HEK293 (cell line): ENCODE measurements at regions not wholly inside any gene's neighbourhood (a gene's known extent, or its start where the extent isn't known, plus 50 kb on each side); places are given as distances from the start of the nearest gene placed in this dataset.
"Not testable (repeated sequence)": the region's sequence is repeated elsewhere in the genome, so short reads cannot be mapped to it uniquely, and the experiment has no call there.

ENCODE experiments used
- CTCF ChIA-PET: fragments of 350-600 bp; formaldehyde crosslinking; extraction: SDS; loops from one replicate; lab custom pipeline; 2021; ENCODE audit warnings: antibody characterized with exemption; lab: Yijun Ruan, JAX
- POLR2A ChIA-PET: fragments of 300-600 bp; formaldehyde crosslinking; extraction: SDS; loops from one replicate; lab custom pipeline; 2020; ENCODE audit warnings: antibody characterized with exemption, inconsistent platforms; lab: Yijun Ruan, JAX
- H3K27ac ChIP-seq: fragments of 200-500 bp; sonication (Bioruptor generic); 2 replicates; pipeline ENCODE4 v1.5.1; 2014; ENCODE audit warnings: low read depth, low read length, control low read depth, inconsistent platforms; ENCODE audit errors: extremely low read depth
- H3K36me3 ChIP-seq, 2 experiments: fragments of 200-500 bp in 1 of 2; sonication (Bioruptor generic) in 1 of 2; 1 replicate in 1 of 2; 2 replicates in 1 of 2; pipeline ENCODE4 v1.5.1; 2014 to 2017; ENCODE audit warnings: inconsistent platforms in 2 of 2, low read length in 2 of 2; ENCODE audit not compliant: control insufficient read depth in 2 of 2, insufficient read depth in 1 of 2
- H3K4me1 ChIP-seq: fragments of 200-500 bp; sonication (Bioruptor generic); 2 replicates; pipeline ENCODE4 v1.5.1; 2014; ENCODE audit warnings: mild to moderate bottlenecking, low read length, inconsistent platforms; ENCODE audit not compliant: control insufficient read depth, insufficient read depth
- H3K4me3 ChIP-seq: 2 replicates; pipeline ENCODE4 v1.5.1; 2011; ENCODE audit warnings: low read depth, mild to moderate bottlenecking, control low read depth, low read length, moderate library complexity
- H3K9me3 ChIP-seq: fragments of 200-500 bp; sonication (Bioruptor generic); 2 replicates; pipeline ENCODE4 v1.5.1; 2014; ENCODE audit warnings: low read depth, low read length, inconsistent platforms; ENCODE audit not compliant: control insufficient read depth, insufficient read depth
- HOXD13 ChIP-seq: sonication (generic); formaldehyde crosslinking; IDR thresholded peaks from 2 replicates; pipeline ENCODE4 v1.8.0; 2022; ENCODE audit warnings: missing genetic modification reagents, borderline replicate concordance
- KLF1 ChIP-seq: fragments of 450-650 bp; formaldehyde crosslinking; IDR thresholded peaks from 2 replicates; pipeline ENCODE4 v1.5.1; 2016; ENCODE audit warnings: missing biosample characterization, missing genetic modification characterization
- MEIS1 ChIP-seq: sonication (generic); formaldehyde crosslinking; IDR thresholded peaks from 2 replicates; pipeline ENCODE4 v1.8.1; 2022; ENCODE audit warnings: missing genetic modification reagents, mild to moderate bottlenecking, borderline replicate concordance
- TCF7L2 ChIP-seq: IDR thresholded peaks from 2 replicates; pipeline ENCODE4 v1.6.1; 2011; ENCODE audit warnings: low read depth, mild to moderate bottlenecking, inconsistent platforms, low read length, moderate library complexity, borderline replicate concordance
- ZBTB17 ChIP-seq: fragments of 450-650 bp; formaldehyde crosslinking; IDR thresholded peaks from 2 replicates; pipeline ENCODE4 v1.5.1; 2016; ENCODE audit warnings: missing biosample characterization, missing genetic modification characterization
- ZNF10 ChIP-seq: fragments of 450-650 bp; formaldehyde crosslinking; IDR thresholded peaks from 2 replicates; pipeline ENCODE4 v1.5.1; 2017; ENCODE audit warnings: missing biosample characterization, missing genetic modification characterization
- ZNF132 ChIP-seq: fragments of 450-650 bp; formaldehyde crosslinking; IDR thresholded peaks from 2 replicates; pipeline ENCODE4 v1.5.1; 2017; ENCODE audit warnings: missing biosample characterization, missing genetic modification characterization, borderline replicate concordance
- ZNF146 ChIP-seq: fragments of 450-650 bp; formaldehyde crosslinking; IDR thresholded peaks from 2 replicates; pipeline ENCODE4 v1.5.1; 2016; ENCODE audit warnings: missing biosample characterization, missing genetic modification characterization
- ZNF169 ChIP-seq: fragments of 450-650 bp; formaldehyde crosslinking; IDR thresholded peaks from 2 replicates; pipeline ENCODE4 v1.5.1; 2016; ENCODE audit warnings: missing biosample characterization, missing genetic modification characterization
- ZNF211 ChIP-seq: fragments of 450-650 bp; formaldehyde crosslinking; IDR thresholded peaks from 2 replicates; pipeline ENCODE4 v1.5.1; 2016; ENCODE audit warnings: low read depth, missing biosample characterization, missing genetic modification characterization
- ZNF26 ChIP-seq: fragments of 450-650 bp; formaldehyde crosslinking; IDR thresholded peaks from 2 replicates; pipeline ENCODE4 v1.5.1; 2016; ENCODE audit warnings: missing biosample characterization, missing genetic modification characterization
- ZNF280D ChIP-seq: fragments of 450-650 bp; formaldehyde crosslinking; IDR thresholded peaks from 2 replicates; pipeline ENCODE4 v1.5.1; 2016; ENCODE audit warnings: missing biosample characterization, missing genetic modification characterization
- ZNF341 ChIP-seq: fragments of 450-650 bp; formaldehyde crosslinking; IDR thresholded peaks from 2 replicates; pipeline ENCODE4; 2016; ENCODE audit warnings: low read depth, missing biosample characterization, missing genetic modification characterization
- ZNF48 ChIP-seq: fragments of 450-650 bp; formaldehyde crosslinking; IDR thresholded peaks from 2 replicates; pipeline ENCODE4 v1.5.1; 2016; ENCODE audit warnings: missing biosample characterization, missing genetic modification characterization
- ZNF561 ChIP-seq: fragments of 450-650 bp; IDR thresholded peaks from 2 replicates; pipeline ENCODE4 v1.5.1; 2018; ENCODE audit warnings: missing biosample characterization, missing genetic modification characterization, borderline replicate concordance
- ZNF600 ChIP-seq: fragments of 450-650 bp; formaldehyde crosslinking; IDR thresholded peaks from 2 replicates; pipeline ENCODE4 v1.5.1; 2016; ENCODE audit warnings: missing biosample characterization, missing genetic modification characterization
- ZNF664 ChIP-seq: fragments of 450-650 bp; formaldehyde crosslinking; IDR thresholded peaks from 2 replicates; pipeline ENCODE4 v1.5.1; 2016; ENCODE audit warnings: missing biosample characterization, missing genetic modification characterization
- ZNF777 ChIP-seq: fragments of 450-650 bp; formaldehyde crosslinking; IDR thresholded peaks from 2 replicates; pipeline ENCODE4 v1.5.1; 2017; ENCODE audit warnings: missing biosample characterization, missing genetic modification characterization, borderline replicate concordance
- ZSCAN16 ChIP-seq: fragments of 450-650 bp; formaldehyde crosslinking; IDR thresholded peaks from 2 replicates; pipeline ENCODE4 v1.5.1; 2016; ENCODE audit warnings: missing biosample characterization, missing genetic modification characterization
- TF ChIP-seq, protein P1 (sequence below): fragments of 450-650 bp; formaldehyde crosslinking; IDR thresholded peaks from 2 replicates; pipeline ENCODE4 v1.5.1; 2016; ENCODE audit warnings: missing biosample characterization, missing genetic modification characterization, low read depth
- TF ChIP-seq, protein P2 (sequence below): fragments of 450-650 bp; formaldehyde crosslinking; IDR thresholded peaks from 2 replicates; pipeline ENCODE4 v1.5.1; 2017; ENCODE audit warnings: missing biosample characterization, missing genetic modification characterization

GRCh38 chr6:8934318-8934717 is 499.0 kb upstream of the SLC35B3 start:
- Histone ChIP-seq H3K4me1 (peaks cover 5% of the 10 kb centered on the region), H3K4me3 (no peak overlapping the region), H3K27ac (no peak overlapping the region), H3K36me3 (no peaks in the 10 kb centered on the region), H3K9me3 (no peaks in the 10 kb centered on the region)
- ChIA-PET CTCF (interaction anchor here (0.5 kb wide), 1 partner anchor 226 kb away, joined by 3 read pairs; no protein-coding TSS in a partner anchor), POLR2A (no interaction called here)
- peak; percentile 71 for TF ChIP-seq ZNF341 (tag by site-specific recombination)
- TF ChIP-seq ZNF664 (tag by site-specific recombination): no peak

DNA sequence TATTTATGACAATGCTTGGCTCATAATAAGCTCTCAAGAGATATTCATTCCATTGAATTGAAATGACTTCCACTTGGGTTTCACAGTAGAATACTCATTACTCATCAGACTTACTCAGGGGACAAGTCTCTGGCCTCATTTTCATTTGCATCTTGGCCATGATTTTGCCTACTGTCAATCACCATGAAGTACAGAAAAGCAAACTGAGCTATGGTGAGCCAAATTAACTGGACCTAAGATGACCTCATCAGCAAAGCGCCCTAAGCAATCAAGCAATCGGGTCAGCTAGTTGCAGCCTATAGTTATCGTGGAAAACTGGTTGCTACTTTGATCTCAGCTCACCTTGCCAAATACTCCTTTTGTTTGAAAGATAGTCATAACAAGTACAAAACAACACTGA is 494.7 kb upstream of the SLC35B3 start:
- CTCF ChIA-PET: interaction anchor here (0.7 to 1.3 kb wide), 3 partner anchors 15 to 798 kb away, joined by 3 to 4 read pairs (median 4); no protein-coding TSS in a partner anchor
- H3K27ac ChIP-seq: no peak overlapping the region
- H3K4me3 ChIP-seq: no peak overlapping the region
- H3K36me3 ChIP-seq: no peaks in the 10 kb centered on the region
- no peaks in the 10 kb centered on the region for H3K9me3 ChIP-seq
- H3K4me1 ChIP-seq: no peaks in the 10 kb centered on the region
- POLR2A ChIA-PET: interaction anchor here (0.5 kb wide), 1 partner anchor 860 kb away, joined by 4 read pairs; no protein-coding TSS in a partner anchor
- no peak for TF ChIP-seq MEIS1 (CRISPR knock-in tag)
- TF ChIP-seq, protein P1, sequence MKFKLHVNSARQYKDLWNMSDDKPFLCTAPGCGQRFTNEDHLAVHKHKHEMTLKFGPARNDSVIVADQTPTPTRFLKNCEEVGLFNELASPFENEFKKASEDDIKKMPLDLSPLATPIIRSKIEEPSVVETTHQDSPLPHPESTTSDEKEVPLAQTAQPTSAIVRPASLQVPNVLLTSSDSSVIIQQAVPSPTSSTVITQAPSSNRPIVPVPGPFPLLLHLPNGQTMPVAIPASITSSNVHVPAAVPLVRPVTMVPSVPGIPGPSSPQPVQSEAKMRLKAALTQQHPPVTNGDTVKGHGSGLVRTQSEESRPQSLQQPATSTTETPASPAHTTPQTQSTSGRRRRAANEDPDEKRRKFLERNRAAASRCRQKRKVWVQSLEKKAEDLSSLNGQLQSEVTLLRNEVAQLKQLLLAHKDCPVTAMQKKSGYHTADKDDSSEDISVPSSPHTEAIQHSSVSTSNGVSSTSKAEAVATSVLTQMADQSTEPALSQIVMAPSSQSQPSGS (tag by site-specific recombination): 0 out of 2 replicates have a peak, but pooled peaks have one; percentile 20
- TF ChIP-seq ZNF600 (tag by site-specific recombination): no peak

- H3K4me1 ChIP-seq, H3K27ac ChIP-seq, H3K4me3 ChIP-seq, H3K9me3 ChIP-seq, POLR2A ChIA-PET, CTCF ChIA-PET, H3K36me3 ChIP-seq: not testable (repeated sequence)
- TF ChIP-seq ZNF280D (tag by site-specific recombination) (peak; percentile 72; the same call in 1 of the 2 replicates), ZNF146 (tag by site-specific recombination) (peak; percentile 85)
These were observed 484.9 kb upstream of the SLC35B3 start for GRCh38 chr6:8920244-8920643.

GRCh38 chr6:8918196-8918595 is 482.9 kb upstream of the SLC35B3 start:
- CTCF ChIA-PET: interaction anchor here (0.6 kb wide), 1 partner anchor 227 kb away, joined by 3 read pairs; no protein-coding TSS in a partner anchor
- TF ChIP-seq ZBTB17 (tag by site-specific recombination): no peak
- no peak for TF ChIP-seq ZNF132 (tag by site-specific recombination)
- TF ChIP-seq ZNF10 (tag by site-specific recombination): no peak
- no peak for TF ChIP-seq ZSCAN16 (tag by site-specific recombination)
- no peak for TF ChIP-seq KLF1
- TF ChIP-seq ZNF48: no peak
- no peak for TF ChIP-seq HOXD13 (CRISPR knock-in tag)
- TF ChIP-seq, protein P2, sequence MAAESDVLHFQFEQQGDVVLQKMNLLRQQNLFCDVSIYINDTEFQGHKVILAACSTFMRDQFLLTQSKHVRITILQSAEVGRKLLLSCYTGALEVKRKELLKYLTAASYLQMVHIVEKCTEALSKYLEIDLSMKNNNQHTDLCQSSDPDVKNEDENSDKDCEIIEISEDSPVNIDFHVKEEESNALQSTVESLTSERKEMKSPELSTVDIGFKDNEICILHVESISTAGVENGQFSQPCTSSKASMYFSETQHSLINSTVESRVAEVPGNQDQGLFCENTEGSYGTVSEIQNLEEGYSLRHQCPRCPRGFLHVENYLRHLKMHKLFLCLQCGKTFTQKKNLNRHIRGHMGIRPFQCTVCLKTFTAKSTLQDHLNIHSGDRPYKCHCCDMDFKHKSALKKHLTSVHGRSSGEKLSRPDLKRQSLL: no peak
- TF ChIP-seq ZNF169 (tag by site-specific recombination): no peak
- TF ChIP-seq ZNF561 (tag by site-specific recombination): no peak
- TF ChIP-seq ZNF26 (tag by site-specific recombination): no peak
- TF ChIP-seq ZNF777 (tag by site-specific recombination): no peak
- no peak for TF ChIP-seq ZNF600 (tag by site-specific recombination)
- no peak for TF ChIP-seq ZNF211 (tag by site-specific recombination)
- no peak for TF ChIP-seq TCF7L2
- no peak for TF ChIP-seq ZNF664 (tag by site-specific recombination)

More at GRCh38 chr6:8918196-8918595, 482.9 kb upstream of the SLC35B3 start:
- H3K9me3 ChIP-seq: no peaks in the 10 kb centered on the region
- no peak overlapping the region for H3K27ac ChIP-seq
- no peak overlapping the region for H3K4me3 ChIP-seq
- H3K36me3 ChIP-seq: no peaks in the 10 kb centered on the region
- POLR2A ChIA-PET: no interaction called here
- H3K4me1 ChIP-seq: no peaks in the 10 kb centered on the region
